K562 (cell line): ENCODE measurements at regions not wholly inside any gene's neighbourhood (a gene's known extent, or its start where the extent isn't known, plus 50 kb on each side); places are given as distances from the start of the nearest gene placed in this dataset.

Experiments used
- BRD9 ChIP-seq: fragments of 450-650 bp; IDR thresholded peaks from 2 replicates; pipeline ENCODE4 v1.6.1; 2018; ENCODE audit warnings: low read depth; ENCODE audit not compliant: partially characterized antibody
- CBFA2T3 ChIP-seq: fragments of 450-650 bp; IDR thresholded peaks from 2 replicates; pipeline ENCODE4 v1.6.1; 2017
- CREB1 ChIP-seq, 2 experiments: sonication (generic) in 1 of 2; formaldehyde crosslinking in 1 of 2; IDR thresholded peaks; 2 replicates each; pipeline versions ENCODE4 v1.6.1 to v1.8.0; 2012 to 2022; ENCODE audit warnings: inconsistent platforms in 1 of 2, mild to moderate bottlenecking in 1 of 2, missing genetic modification reagents in 1 of 2, moderate library complexity in 1 of 2
- ELF2 ChIP-seq: fragments of 250-450 bp; sonication (Bioruptor Pico); IDR thresholded peaks from 2 replicates; pipeline ENCODE4 v1.5.0; 2021; ENCODE audit warnings: mild to moderate bottlenecking
- EP300 ChIP-seq: IDR thresholded peaks from 2 replicates; pipeline ENCODE4 v1.6.1; 2012; ENCODE audit warnings: low read length, improper control_type of control experiment
- FOSL1 ChIP-seq: fragments of 200-800 bp; sonication (Bioruptor generic); conservative IDR thresholded peaks from 2 replicates; pipeline ENCODE4 v1.6.1; 2016; ENCODE audit warnings: missing genetic modification characterization, missing compliant biosample characterization
- HNRNPUL1 ChIP-seq: fragments of 200-400 bp; formaldehyde crosslinking; IDR thresholded peaks from 2 replicates; pipeline ENCODE4 v1.6.1; 2017; ENCODE audit warnings: low read length
- KDM1A ChIP-seq, 2 experiments: fragments of 450-650 bp; IDR thresholded peaks; 2 replicates each; pipeline ENCODE4 v1.6.1; 2016; ENCODE audit warnings: mild to moderate bottlenecking in 2 of 2
- LARP7 ChIP-seq: fragments of 450-650 bp; IDR thresholded peaks from 2 replicates; pipeline ENCODE4 v1.6.1; 2016
- MAFK ChIP-seq: IDR thresholded peaks from 2 replicates; pipeline ENCODE4 v1.6.1; 2011; ENCODE audit warnings: low read length, improper control_type of control experiment
- MCM7 ChIP-seq, 2 experiments: fragments of 450-650 bp; IDR thresholded peaks; 2 replicates each; pipeline ENCODE4 v1.6.1; 2016 to 2018
- MTA1 ChIP-seq: fragments of 450-650 bp; IDR thresholded peaks from 2 replicates; pipeline ENCODE4 v1.6.1; 2017; ENCODE audit warnings: borderline replicate concordance
- NELFE ChIP-seq: IDR thresholded peaks from 2 replicates; pipeline ENCODE4 v1.6.1; 2011; ENCODE audit warnings: mild to moderate bottlenecking; ENCODE audit not compliant: insufficient read depth, insufficient read length
- NFE2 ChIP-seq: IDR thresholded peaks from 2 replicates; pipeline ENCODE4 v1.6.1; 2014; ENCODE audit warnings: antibody characterized with exemption, low read depth
- SMAD2 ChIP-seq: fragments of 150-350 bp; IDR thresholded peaks from 2 replicates; pipeline ENCODE4 v1.6.1; 2014; ENCODE audit warnings: low read depth, mild to moderate bottlenecking, low read length
- SNIP1 ChIP-seq: fragments of 450-650 bp; IDR thresholded peaks from 2 replicates; pipeline ENCODE4 v1.7.1; 2017; ENCODE audit warnings: low read depth, mild to moderate bottlenecking
- STAG1 ChIP-seq: sonication (generic); formaldehyde crosslinking; IDR thresholded peaks from 2 replicates; pipeline ENCODE4 v1.5.0; 2020; ENCODE audit warnings: missing genetic modification reagents, borderline replicate concordance
- STAT5A ChIP-seq: IDR thresholded peaks from 2 replicates; pipeline ENCODE4 v1.6.1; 2012; ENCODE audit warnings: low read length, inconsistent platforms, borderline replicate concordance
- ZNF146 ChIP-seq: IDR thresholded peaks from one replicate; pipeline ENCODE4 v1.6.1; 2018; ENCODE audit warnings: missing compliant biosample characterization; ENCODE audit not compliant: unreplicated experiment
- ZNF589 ChIP-seq: fragments of 200-800 bp; sonication (Bioruptor generic); IDR thresholded peaks from 2 replicates; pipeline ENCODE4 v1.6.1; 2016; ENCODE audit warnings: low read depth, missing genetic modification characterization, missing compliant biosample characterization
- ZNF830 ChIP-seq: fragments of 250-450 bp; sonication (Bioruptor Pico); IDR thresholded peaks from 2 replicates; pipeline ENCODE4 v1.5.0; 2021; ENCODE audit warnings: mild to moderate bottlenecking
- ZZZ3 ChIP-seq: fragments of 450-650 bp; IDR thresholded peaks from 2 replicates; pipeline ENCODE4 v1.6.1; 2016; ENCODE audit warnings: antibody characterized with exemption, mild to moderate bottlenecking, moderate library complexity
- TF ChIP-seq, protein P1 (sequence below): fragments of 450-650 bp; IDR thresholded peaks from 2 replicates; pipeline ENCODE4 v1.6.1; 2016; ENCODE audit warnings: antibody characterized with exemption
- TF ChIP-seq, protein P2 (sequence below), 2 experiments: fragments of 450-650 bp; IDR thresholded peaks; 2 replicates each; pipeline ENCODE4 v1.6.1; 2016
- TF ChIP-seq, protein P3 (sequence below): sonication (generic); IDR thresholded peaks from 2 replicates; pipeline ENCODE4 v1.6.1; 2016
- TF ChIP-seq, protein P4 (sequence below): fragments of 450-650 bp; formaldehyde crosslinking; conservative IDR thresholded peaks from 2 replicates; pipeline ENCODE4 v1.4.0; 2022; ENCODE audit warnings: mild to moderate bottlenecking, missing genetic modification characterization

DNA sequence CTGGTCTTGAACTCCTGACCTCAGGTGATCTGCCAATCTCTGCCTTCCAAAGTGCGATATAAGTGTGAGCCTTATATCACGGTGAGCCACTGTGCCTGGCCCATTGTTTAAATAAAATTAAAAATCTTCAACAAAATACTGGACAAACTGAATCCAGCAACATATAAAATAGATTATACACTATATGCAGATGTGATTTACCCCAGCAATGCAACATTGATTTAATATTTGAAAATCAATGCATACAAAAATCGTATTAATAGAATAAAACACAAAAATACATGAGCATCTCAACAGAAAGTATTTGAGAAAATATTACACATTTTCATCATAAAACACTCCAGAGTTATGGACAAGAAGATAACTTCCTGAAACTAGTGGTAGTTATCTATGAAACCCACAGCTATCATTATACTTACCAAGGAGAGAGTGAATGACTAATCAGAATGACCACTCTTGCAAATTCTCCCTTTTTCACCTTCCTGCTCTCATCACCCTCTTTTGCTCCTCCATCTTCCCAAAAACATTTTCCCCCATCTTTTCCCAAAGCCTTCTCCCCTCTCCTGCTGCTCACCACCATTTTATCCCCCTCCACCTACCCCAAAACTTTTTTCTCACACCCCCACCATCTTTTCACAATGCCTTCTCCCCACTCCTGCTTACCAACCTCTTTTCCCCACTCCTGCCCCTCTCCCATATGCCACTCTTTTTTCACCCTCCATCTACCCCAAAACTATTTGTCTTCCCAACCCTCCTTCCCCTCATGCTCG, 122.1 kb upstream of the VPREB1 start (continued):
- peak; percentile 91 for TF ChIP-seq KDM1A (IDR thresholded peaks at IDR 0.05)
- no peak for TF ChIP-seq CREB1 (IDR thresholded peaks at IDR 0.05)
- no peak for TF ChIP-seq CREB1 (CRISPR knock-in tag; IDR thresholded peaks at IDR 0.05)
- TF ChIP-seq, protein P1, sequence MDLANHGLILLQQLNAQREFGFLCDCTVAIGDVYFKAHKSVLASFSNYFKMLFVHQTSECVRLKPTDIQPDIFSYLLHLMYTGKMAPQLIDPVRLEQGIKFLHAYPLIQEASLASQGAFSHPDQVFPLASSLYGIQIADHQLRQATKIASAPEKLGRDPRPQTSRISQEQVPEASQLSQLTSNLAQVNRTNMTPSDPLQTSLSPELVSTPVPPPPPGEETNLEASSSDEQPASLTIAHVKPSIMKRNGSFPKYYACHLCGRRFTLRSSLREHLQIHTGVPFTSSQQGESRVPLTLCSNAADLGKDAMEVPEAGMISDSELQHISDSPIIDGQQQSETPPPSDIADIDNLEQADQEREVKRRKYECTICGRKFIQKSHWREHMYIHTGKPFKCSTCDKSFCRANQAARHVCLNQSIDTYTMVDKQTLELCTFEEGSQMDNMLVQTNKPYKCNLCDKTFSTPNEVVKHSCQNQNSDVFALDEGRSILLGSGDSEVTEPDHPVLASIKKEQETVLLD, result peak; percentile 67
- 0 out of 2 replicates have a peak, but pooled peaks have one; percentile 32 for TF ChIP-seq ZNF589 (CRISPR knock-in tag)
- TF ChIP-seq ELF2 (CRISPR knock-in tag), result no peak
- no peak for TF ChIP-seq HNRNPUL1
- peak; percentile 78 for TF ChIP-seq CBFA2T3
- peak; percentile 54 for TF ChIP-seq BRD9
- TF ChIP-seq EP300, result peak; percentile 44; the same call in 1 of the 2 replicates
- TF ChIP-seq STAG1, result no peak
- no peak for TF ChIP-seq ZNF146 (CRISPR knock-in tag)
- TF ChIP-seq FOSL1 (tag), result peak; percentile 78
- TF ChIP-seq ZZZ3, result no peak
- TF ChIP-seq, protein P2, sequence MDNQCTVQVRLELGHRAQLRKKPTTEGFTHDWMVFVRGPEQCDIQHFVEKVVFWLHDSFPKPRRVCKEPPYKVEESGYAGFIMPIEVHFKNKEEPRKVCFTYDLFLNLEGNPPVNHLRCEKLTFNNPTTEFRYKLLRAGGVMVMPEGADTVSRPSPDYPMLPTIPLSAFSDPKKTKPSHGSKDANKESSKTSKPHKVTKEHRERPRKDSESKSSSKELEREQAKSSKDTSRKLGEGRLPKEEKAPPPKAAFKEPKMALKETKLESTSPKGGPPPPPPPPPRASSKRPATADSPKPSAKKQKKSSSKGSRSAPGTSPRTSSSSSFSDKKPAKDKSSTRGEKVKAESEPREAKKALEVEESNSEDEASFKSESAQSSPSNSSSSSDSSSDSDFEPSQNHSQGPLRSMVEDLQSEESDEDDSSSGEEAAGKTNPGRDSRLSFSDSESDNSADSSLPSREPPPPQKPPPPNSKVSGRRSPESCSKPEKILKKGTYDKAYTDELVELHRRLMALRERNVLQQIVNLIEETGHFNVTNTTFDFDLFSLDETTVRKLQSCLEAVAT (IDR thresholded peaks at IDR 0.05), result peak; percentile 74 to 79
- TF ChIP-seq STAT5A, result peak; percentile 21; the same call in 1 of the 2 replicates
- peak; percentile 60; the same call in 1 of the 2 replicates for TF ChIP-seq SNIP1
- TF ChIP-seq, protein P3, sequence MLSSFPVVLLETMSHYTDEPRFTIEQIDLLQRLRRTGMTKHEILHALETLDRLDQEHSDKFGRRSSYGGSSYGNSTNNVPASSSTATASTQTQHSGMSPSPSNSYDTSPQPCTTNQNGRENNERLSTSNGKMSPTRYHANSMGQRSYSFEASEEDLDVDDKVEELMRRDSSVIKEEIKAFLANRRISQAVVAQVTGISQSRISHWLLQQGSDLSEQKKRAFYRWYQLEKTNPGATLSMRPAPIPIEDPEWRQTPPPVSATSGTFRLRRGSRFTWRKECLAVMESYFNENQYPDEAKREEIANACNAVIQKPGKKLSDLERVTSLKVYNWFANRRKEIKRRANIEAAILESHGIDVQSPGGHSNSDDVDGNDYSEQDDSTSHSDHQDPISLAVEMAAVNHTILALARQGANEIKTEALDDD, result peak; percentile 98
- TF ChIP-seq NELFE, result no peak
- peak; percentile 33; the same call in 1 of the 2 replicates for TF ChIP-seq ZNF830 (CRISPR knock-in tag)
- TF ChIP-seq LARP7, result 0 out of 2 replicates have a peak, but pooled peaks have one; percentile 94
- peak; percentile 47; the same call in 1 of the 2 replicates for TF ChIP-seq MAFK
- peak in 1 of 2 experiments; percentile 45; a peak in 1 of 4 replicates for TF ChIP-seq MCM7 (IDR thresholded peaks at IDR 0.05)
- TF ChIP-seq, protein P4, sequence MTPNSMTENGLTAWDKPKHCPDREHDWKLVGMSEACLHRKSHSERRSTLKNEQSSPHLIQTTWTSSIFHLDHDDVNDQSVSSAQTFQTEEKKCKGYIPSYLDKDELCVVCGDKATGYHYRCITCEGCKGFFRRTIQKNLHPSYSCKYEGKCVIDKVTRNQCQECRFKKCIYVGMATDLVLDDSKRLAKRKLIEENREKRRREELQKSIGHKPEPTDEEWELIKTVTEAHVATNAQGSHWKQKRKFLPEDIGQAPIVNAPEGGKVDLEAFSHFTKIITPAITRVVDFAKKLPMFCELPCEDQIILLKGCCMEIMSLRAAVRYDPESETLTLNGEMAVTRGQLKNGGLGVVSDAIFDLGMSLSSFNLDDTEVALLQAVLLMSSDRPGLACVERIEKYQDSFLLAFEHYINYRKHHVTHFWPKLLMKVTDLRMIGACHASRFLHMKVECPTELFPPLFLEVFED (CRISPR knock-in tag), result peak; percentile 85; the same call in 1 of the 2 replicates
- TF ChIP-seq SMAD2, result no peak
- peak; percentile 66 for TF ChIP-seq MTA1
- peak; percentile 73 for TF ChIP-seq NFE2
